ENCODE measurements at regions not wholly inside any gene's neighbourhood (a gene's known extent, or its start where the extent isn't known, plus 50 kb on each side); places are given as distances from the start of the nearest gene placed in this dataset.

GRCh38 chr3:22661121-22661700 is 541.9 kb upstream of the UBE2E2 start:
- Histone ChIP-seq H3K36me3 (ENCODE audit: control insufficient read depth, insufficient read depth, low read length) (no peaks in the 10 kb centered on the region), H3K9me3 (ENCODE audit: control insufficient read depth, insufficient read depth, low read length) (no peaks in the 10 kb centered on the region), H3K4me3 (ENCODE audit: low read depth, low read length) (no peak overlapping the region), H3K27me3 (ENCODE audit: control insufficient read depth, insufficient read depth, low read length) (no peaks in the 10 kb centered on the region), H3K9ac (ENCODE audit: low read depth, low read length) (no peak overlapping the region), H3K27ac (ENCODE audit: low read depth, low read length) (no peak overlapping the region), H3K4me1 (ENCODE audit: control insufficient read depth, insufficient read depth, low read length) (no peaks in the 10 kb centered on the region)

DNA sequence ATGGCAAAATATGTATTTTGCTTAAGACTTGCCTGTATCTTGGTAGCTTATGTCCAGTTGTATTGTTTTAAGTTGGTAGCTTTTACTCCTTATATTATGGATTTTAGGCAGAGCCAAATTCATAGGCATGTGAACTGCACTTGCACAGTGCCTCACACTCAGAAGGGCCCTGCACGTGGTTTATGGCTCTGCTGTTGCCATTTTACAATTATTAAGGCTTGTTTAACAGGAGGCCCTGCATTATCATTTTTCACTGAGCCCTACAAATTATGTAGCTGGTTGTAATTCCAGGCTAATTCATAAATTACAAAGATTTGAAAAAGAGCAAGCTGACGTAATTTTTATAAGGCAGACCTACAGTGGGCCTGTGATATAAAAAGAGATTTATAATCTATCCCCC is 537.6 kb upstream of the UBE2E2 start:
- Histone ChIP-seq H3K9ac (ENCODE audit: low read depth, low read length) (no peak overlapping the region), H3K27ac (ENCODE audit: low read depth, low read length) (no peak overlapping the region), H3K4me3 (ENCODE audit: low read depth, low read length) (no peak overlapping the region), H3K9me3 (ENCODE audit: control insufficient read depth, insufficient read depth, low read length) (no peaks in the 10 kb centered on the region), H3K27me3 (ENCODE audit: control insufficient read depth, insufficient read depth, low read length) (no peaks in the 10 kb centered on the region), H3K4me1 (ENCODE audit: control insufficient read depth, insufficient read depth, low read length) (no peaks in the 10 kb centered on the region), H3K36me3 (ENCODE audit: control insufficient read depth, insufficient read depth, low read length) (no peaks in the 10 kb centered on the region)

GRCh38 chr3:22666736-22667135 is 536.4 kb upstream of the UBE2E2 start:
- H3K27ac ChIP-seq (ENCODE audit: low read depth, low read length), result no peak overlapping the region
- no peaks in the 10 kb centered on the region for H3K27me3 ChIP-seq (ENCODE audit: control insufficient read depth, insufficient read depth, low read length)
- H3K4me1 ChIP-seq (ENCODE audit: control insufficient read depth, insufficient read depth, low read length), result no peaks in the 10 kb centered on the region
- H3K9ac ChIP-seq (ENCODE audit: low read depth, low read length), result no peak overlapping the region
- H3K9me3 ChIP-seq (ENCODE audit: control insufficient read depth, insufficient read depth, low read length), result no peaks in the 10 kb centered on the region
- H3K4me3 ChIP-seq (ENCODE audit: low read depth, low read length), result no peak overlapping the region
- no peaks in the 10 kb centered on the region for H3K36me3 ChIP-seq (ENCODE audit: control insufficient read depth, insufficient read depth, low read length)

GRCh38 chr3:22671848-22672247 is 531.3 kb upstream of the UBE2E2 start:
- H3K9ac ChIP-seq (ENCODE audit: low read depth, low read length), result no peak overlapping the region
- no peak overlapping the region for H3K4me3 ChIP-seq (ENCODE audit: low read depth, low read length)
- no peak overlapping the region for H3K27ac ChIP-seq (ENCODE audit: low read depth, low read length)
- no peaks in the 10 kb centered on the region for H3K36me3 ChIP-seq (ENCODE audit: control insufficient read depth, insufficient read depth, low read length)
- H3K4me1 ChIP-seq (ENCODE audit: control insufficient read depth, insufficient read depth, low read length), result no peaks in the 10 kb centered on the region
- H3K9me3 ChIP-seq (ENCODE audit: control insufficient read depth, insufficient read depth, low read length), result no peaks in the 10 kb centered on the region
- H3K27me3 ChIP-seq (ENCODE audit: control insufficient read depth, insufficient read depth, low read length), result no peaks in the 10 kb centered on the region

DNA sequence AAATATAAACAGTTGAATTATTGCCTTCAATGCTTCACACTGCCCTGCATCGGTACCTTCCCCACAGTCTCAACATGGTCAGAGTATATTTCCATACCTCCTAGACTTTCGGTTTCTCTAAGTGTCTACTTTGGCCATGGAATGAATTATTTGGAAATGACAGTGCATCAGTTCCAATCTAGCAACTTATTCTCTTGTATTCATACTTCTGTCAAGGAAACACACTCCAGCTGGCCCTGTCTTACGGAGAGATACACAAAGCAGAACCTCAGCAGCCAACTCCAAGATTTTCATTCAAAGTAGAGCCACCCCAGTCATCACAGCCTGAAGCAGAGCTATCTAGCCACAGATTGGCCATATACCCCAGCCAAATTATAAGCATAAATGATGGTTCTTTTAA is 518.4 kb upstream of the UBE2E2 start:
- Histone ChIP-seq H3K27me3 (ENCODE audit: control insufficient read depth, insufficient read depth, low read length) (no peaks in the 10 kb centered on the region), H3K9ac (ENCODE audit: low read depth, low read length) (no peak overlapping the region), H3K4me1 (ENCODE audit: control insufficient read depth, insufficient read depth, low read length) (no peaks in the 10 kb centered on the region), H3K36me3 (ENCODE audit: control insufficient read depth, insufficient read depth, low read length) (no peaks in the 10 kb centered on the region), H3K27ac (ENCODE audit: low read depth, low read length) (no peak overlapping the region), H3K9me3 (ENCODE audit: control insufficient read depth, insufficient read depth, low read length) (no peaks in the 10 kb centered on the region), H3K4me3 (ENCODE audit: low read depth, low read length) (no peak overlapping the region)

DNA sequence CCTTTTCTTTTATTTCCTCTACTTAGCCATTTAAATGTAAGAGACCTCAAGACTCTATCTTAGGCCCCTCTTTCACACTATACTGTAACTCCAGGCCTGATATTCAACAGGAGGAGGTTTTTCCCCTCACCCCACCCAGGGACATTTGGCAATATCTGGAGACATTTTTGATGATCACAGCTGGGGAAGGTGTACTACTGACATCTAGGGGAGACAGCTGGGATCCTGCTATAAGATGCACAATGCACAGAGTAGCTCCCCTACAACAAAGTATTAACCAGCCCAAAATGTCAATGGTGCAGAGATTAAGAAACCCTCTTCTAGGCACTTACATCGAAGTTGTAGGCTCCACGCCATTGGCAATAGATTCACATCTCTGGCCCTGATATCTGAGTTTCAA is 517.5 kb upstream of the UBE2E2 start:
- H3K36me3 ChIP-seq (ENCODE audit: control insufficient read depth, insufficient read depth, low read length), result no peaks in the 10 kb centered on the region
- H3K4me3 ChIP-seq (ENCODE audit: low read depth, low read length), result no peak overlapping the region
- H3K27ac ChIP-seq (ENCODE audit: low read depth, low read length), result no peak overlapping the region

DNA sequence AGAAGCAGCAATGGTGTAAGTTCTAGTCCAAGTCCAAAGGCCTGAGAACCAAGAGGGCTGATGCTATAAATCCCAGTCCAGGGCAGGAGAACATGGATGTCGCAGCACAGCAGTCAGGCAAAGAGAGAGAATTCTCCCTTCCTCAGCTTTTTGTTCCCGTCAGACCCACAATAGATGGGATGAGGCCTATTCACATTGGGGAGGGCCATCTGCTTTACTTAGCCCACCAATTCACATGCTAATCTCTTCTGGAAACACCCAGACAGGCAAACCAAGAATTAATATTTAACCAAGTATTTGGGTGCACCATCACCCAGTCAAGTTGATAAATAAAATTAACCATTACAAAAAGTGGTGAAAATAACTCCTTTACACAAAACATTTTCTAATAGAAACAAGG is 511.7 kb upstream of the UBE2E2 start:
- Histone ChIP-seq H3K27me3 (ENCODE audit: control insufficient read depth, insufficient read depth, low read length) (no peaks in the 10 kb centered on the region), H3K4me3 (ENCODE audit: low read depth, low read length) (no peak overlapping the region), H3K9ac (ENCODE audit: low read depth, low read length) (no peak overlapping the region), H3K36me3 (ENCODE audit: control insufficient read depth, insufficient read depth, low read length) (no peaks in the 10 kb centered on the region), H3K27ac (ENCODE audit: low read depth, low read length) (no peak overlapping the region), H3K9me3 (ENCODE audit: control insufficient read depth, insufficient read depth, low read length) (no peaks in the 10 kb centered on the region), H3K4me1 (ENCODE audit: control insufficient read depth, insufficient read depth, low read length) (peaks cover 14% of the 10 kb centered on the region)

More for the DNA sequence above, 517.5 kb upstream of the UBE2E2 start:
- Histone ChIP-seq H3K4me1 (ENCODE audit: control insufficient read depth, insufficient read depth, low read length) (no peaks in the 10 kb centered on the region), H3K9ac (ENCODE audit: low read depth, low read length) (no peak overlapping the region), H3K9me3 (ENCODE audit: control insufficient read depth, insufficient read depth, low read length) (no peaks in the 10 kb centered on the region), H3K27me3 (ENCODE audit: control insufficient read depth, insufficient read depth, low read length) (no peaks in the 10 kb centered on the region)

- Histone ChIP-seq H3K4me1 (ENCODE audit: control insufficient read depth, insufficient read depth, low read length) (peaks cover 14% of the 10 kb centered on the region), H3K36me3 (ENCODE audit: control insufficient read depth, insufficient read depth, low read length) (no peaks in the 10 kb centered on the region), H3K9ac (ENCODE audit: low read depth, low read length) (no peak overlapping the region), H3K27me3 (ENCODE audit: control insufficient read depth, insufficient read depth, low read length) (no peaks in the 10 kb centered on the region), H3K9me3 (ENCODE audit: control insufficient read depth, insufficient read depth, low read length) (no peaks in the 10 kb centered on the region), H3K4me3 (ENCODE audit: low read depth, low read length) (no peak overlapping the region), H3K27ac (ENCODE audit: low read depth, low read length) (no peak overlapping the region)
Observed at GRCh38 chr3:22691856-22692628, 511.1 kb upstream of the UBE2E2 start.

DNA sequence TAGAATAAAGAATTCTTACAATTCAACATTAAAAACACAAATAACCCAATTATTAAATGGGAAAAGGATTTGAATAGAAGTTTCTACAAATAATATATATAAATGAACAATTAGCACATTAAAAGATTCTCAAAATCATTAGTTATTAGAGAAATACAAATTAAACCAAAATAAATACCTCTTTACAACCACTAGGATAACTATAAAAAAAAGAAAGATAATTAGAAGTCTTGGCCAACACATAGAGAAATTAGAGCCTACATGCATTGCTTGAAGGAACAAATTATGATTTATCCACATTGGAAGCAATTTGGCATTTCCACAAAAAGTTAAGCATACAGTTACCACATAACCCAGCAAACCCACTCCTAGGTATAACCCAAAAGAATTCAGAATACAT is 502.3 kb upstream of the UBE2E2 start:
- Histone ChIP-seq H3K4me3 (ENCODE audit: low read depth, low read length) (no peak overlapping the region), H3K27me3 (ENCODE audit: control insufficient read depth, insufficient read depth, low read length) (no peaks in the 10 kb centered on the region), H3K4me1 (ENCODE audit: control insufficient read depth, insufficient read depth, low read length) (no peaks in the 10 kb centered on the region), H3K9me3 (ENCODE audit: control insufficient read depth, insufficient read depth, low read length) (no peaks in the 10 kb centered on the region), H3K27ac (ENCODE audit: low read depth, low read length) (no peak overlapping the region), H3K36me3 (ENCODE audit: control insufficient read depth, insufficient read depth, low read length) (no peaks in the 10 kb centered on the region), H3K9ac (ENCODE audit: low read depth, low read length) (no peak overlapping the region)

DNA sequence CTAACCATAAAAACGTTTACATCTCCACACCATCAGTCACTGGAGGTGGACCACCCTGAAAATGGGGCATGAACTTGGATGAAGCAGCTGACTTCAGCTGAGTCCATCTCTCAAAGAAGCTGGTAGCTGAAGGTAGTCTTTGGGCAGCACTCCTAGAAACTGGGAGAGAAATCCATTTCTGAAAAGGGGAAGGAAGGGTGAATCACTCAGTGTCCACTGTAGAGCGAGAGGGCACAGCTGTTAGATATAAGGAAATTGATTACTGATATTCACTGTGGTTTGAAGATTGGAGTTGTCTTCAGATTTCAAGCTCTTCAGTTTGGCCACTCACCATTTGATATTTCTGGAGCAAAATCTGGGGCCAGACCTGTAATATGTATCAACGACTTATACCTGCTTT is 499.0 kb upstream of the UBE2E2 start:
- Histone ChIP-seq H3K27ac (ENCODE audit: low read depth, low read length) (no peak overlapping the region), H3K27me3 (ENCODE audit: control insufficient read depth, insufficient read depth, low read length) (no peaks in the 10 kb centered on the region), H3K9ac (ENCODE audit: low read depth, low read length) (no peak overlapping the region), H3K9me3 (ENCODE audit: control insufficient read depth, insufficient read depth, low read length) (peaks cover 14% of the 10 kb centered on the region), H3K4me1 (ENCODE audit: control insufficient read depth, insufficient read depth, low read length) (no peaks in the 10 kb centered on the region), H3K36me3 (ENCODE audit: control insufficient read depth, insufficient read depth, low read length) (no peaks in the 10 kb centered on the region), H3K4me3 (ENCODE audit: low read depth, low read length) (no peak overlapping the region)

GRCh38 chr3:22704571-22705354 is 498.4 kb upstream of the UBE2E2 start:
- Histone ChIP-seq H3K9ac (ENCODE audit: low read depth, low read length) (no peak overlapping the region), H3K4me3 (ENCODE audit: low read depth, low read length) (no peak overlapping the region), H3K9me3 (ENCODE audit: control insufficient read depth, insufficient read depth, low read length) (peaks cover 14% of the 10 kb centered on the region), H3K4me1 (ENCODE audit: control insufficient read depth, insufficient read depth, low read length) (no peaks in the 10 kb centered on the region), H3K27me3 (ENCODE audit: control insufficient read depth, insufficient read depth, low read length) (no peaks in the 10 kb centered on the region), H3K36me3 (ENCODE audit: control insufficient read depth, insufficient read depth, low read length) (no peaks in the 10 kb centered on the region), H3K27ac (ENCODE audit: low read depth, low read length) (no peak overlapping the region)
